Tibial nerve (tissue), 3 donors: ENCODE measurements at regions not wholly inside any gene's neighbourhood (a gene's known extent, or its start where the extent isn't known, plus 50 kb on each side); places are given as distances from the start of the nearest gene placed in this dataset.

Experiments
- CTCF ChIP-seq, 5 experiments: fragments of 200-600 bp in 3 of 5; fragments of 450-650 bp in 2 of 5; sonication (generic) in 3 of 5; IDR thresholded peaks; one replicate each; pipeline ENCODE4 v1.5.1; 2016 to 2019; ENCODE audit warnings: antibody characterized with exemption in 5 of 5, mild to moderate bottlenecking in 3 of 5, moderate library complexity in 2 of 5
- POLR2A ChIP-seq, 2 donors: fragments of 450-650 bp; IDR thresholded peaks; one replicate each; pipeline ENCODE4 v1.6.1; 2017; ENCODE audit warnings: antibody characterized with exemption in 2 of 2, mild to moderate bottlenecking in 2 of 2, moderate library complexity in 2 of 2

GRCh38 chr6:93177918-93178317 is 241.4 kb downstream of the EPHA7 start:
- TF ChIP-seq CTCF (IDR thresholded peaks at IDR 0.05), result no peak
- no peak for TF ChIP-seq POLR2A (IDR thresholded peaks at IDR 0.05)
